CD4-positive, alpha-beta T cell treated with Interleukin-12 subunit alpha and Interleukin-12 subunit beta, for 1 hour (primary cell): ENCODE measurements at regions not wholly inside any gene's neighbourhood (a gene's known extent, or its start where the extent isn't known, plus 50 kb on each side); places are given as distances from the start of the nearest gene placed in this dataset.
"Not testable (repeated sequence)": the region's sequence is repeated elsewhere in the genome, so short reads cannot be mapped to it uniquely, and the experiment has no call there.

ENCODE experiments used
- DNase-seq: peaks from one replicate; pipeline ENCODE4 v3.0.0-alpha.2; 2020

- DNase-seq = no peak
These were observed 101.5 kb upstream of the CDH5 start for GRCh38 chr16:66265048-66265415.

- DNase-seq = no peak
These were observed 102.0 kb upstream of the CDH5 start for GRCh38 chr16:66264311-66265047.

- no peak for DNase-seq
These were observed 102.5 kb upstream of the CDH5 start for GRCh38 chr16:66263973-66264310.

GRCh38 chr16:66263168-66263972, 103.1 kb upstream of the CDH5 start:
- DNase-seq = no peak

GRCh38 chr16:66262253-66263167, 104.0 kb upstream of the CDH5 start:
- no peak for DNase-seq

- no peak for DNase-seq
These were observed 104.7 kb upstream of the CDH5 start for GRCh38 chr16:66261826-66262225.

GRCh38 chr16:66260522-66261254, 105.8 kb upstream of the CDH5 start:
- no peak for DNase-seq

GRCh38 chr16:66258916-66259845, 107.3 kb upstream of the CDH5 start:
- no peak for DNase-seq

GRCh38 chr16:66256919-66257318, 109.6 kb upstream of the CDH5 start:
- DNase-seq = no peak

- DNase-seq = no peak
These were observed 110.8 kb upstream of the CDH5 start for GRCh38 chr16:66255647-66256046.

- DNase-seq = no peak
These were observed 111.7 kb upstream of the CDH5 start for GRCh38 chr16:66254751-66255150.

GRCh38 chr16:66254106-66254505, 112.4 kb upstream of the CDH5 start:
- DNase-seq = no peak

GRCh38 chr16:66251476-66252160, 114.9 kb upstream of the CDH5 start:
- DNase-seq = no peak

GRCh38 chr16:66250686-66251431, 115.6 kb upstream of the CDH5 start:
- DNase-seq = no peak

- no peak for DNase-seq
These were observed 118.7 kb upstream of the CDH5 start for GRCh38 chr16:66247516-66248481.

- no peak for DNase-seq
These were observed 120.6 kb upstream of the CDH5 start for GRCh38 chr16:66245868-66246267.

GRCh38 chr16:66245072-66245471, 121.4 kb upstream of the CDH5 start:
- no peak for DNase-seq

GRCh38 chr16:66242672-66243071, 123.8 kb upstream of the CDH5 start:
- no peak for DNase-seq

- not testable (repeated sequence) for DNase-seq
These were observed 124.3 kb upstream of the CDH5 start for GRCh38 chr16:66242206-66242605.
